ENCODE measurements at regions not wholly inside any gene's neighbourhood (a gene's known extent, or its start where the extent isn't known, plus 50 kb on each side); places are given as distances from the start of the nearest gene placed in this dataset.

GRCh38 chrX:13253223-13253622, 66.6 kb downstream of the ATXN3L start:
- TF ChIP-seq ELF1 (IDR thresholded peaks at IDR 0.05; ENCODE audit: borderline replicate concordance, low read depth), result no peak
- TF ChIP-seq EZH2phosphoT487 (IDR thresholded peaks at IDR 0.05; ENCODE audit: borderline replicate concordance), result no peak
- no peak for TF ChIP-seq SP1 (IDR thresholded peaks at IDR 0.05; ENCODE audit: low read depth)
- no peak for TF ChIP-seq CTCF (IDR thresholded peaks at IDR 0.05 in 2 of 3, conservative IDR thresholded peaks at IDR 0.05 in 1 of 3; ENCODE audit: borderline replicate concordance in 1 of 3, insufficient read depth in 1 of 3, low read depth in 2 of 3, low read length in 2 of 3)
- no peak for TF ChIP-seq JUND (IDR thresholded peaks at IDR 0.05)
- POLR2A ChIA-PET, result no interaction called here
- no peak overlapping the region for H3K27ac ChIP-seq (ENCODE audit: low read depth, low read length)
- BruUV-seq (replicated peaks), result no TSS peak
- RAD21 ChIA-PET (ENCODE audit: low non-redundant PET in 1 of 2, low total read pairs in 2 of 2, uncharacterized antibody in 2 of 2, unreplicated experiment in 2 of 2), result no interaction called here
- H3K9ac ChIP-seq (ENCODE audit: low read length), result no peak overlapping the region
- ATAC-seq (no peak), DNase-seq (ENCODE audit: low read depth, low spot score) (no peak)
- intact Hi-C loops (cut with micrococcal nuclease), result no loop called here
- no peak overlapping the region for H3K4me2 ChIP-seq (ENCODE audit: low read length)
- no peak overlapping the region for H2AFZ ChIP-seq (ENCODE audit: low read depth, low read length, poor library complexity, severe bottlenecking)
- H3K9me3 ChIP-seq (ENCODE audit: control insufficient read depth in 1 of 2, insufficient read depth in 1 of 2, low read depth in 1 of 2, low read length in 2 of 2), result no peaks in the 10 kb centered on the region
- H3K4me1 ChIP-seq (ENCODE audit: control insufficient read depth in 1 of 2, insufficient read depth in 2 of 2, low read length in 2 of 2), result peaks cover 0 to 7% of the 10 kb centered on the region in 2 experiments; a peak in 2 of 4 replicates
- H3K27me3 ChIP-seq (ENCODE audit: insufficient read depth, low read length), result no peaks in the 10 kb centered on the region
- no peaks in the 10 kb centered on the region for H3K36me3 ChIP-seq (ENCODE audit: control insufficient read depth in 1 of 2, insufficient read depth in 2 of 2, low read length in 2 of 2)
- no peaks in the 10 kb centered on the region for H3K79me2 ChIP-seq (ENCODE audit: insufficient read depth, low read length)
- H4K20me1 ChIP-seq (ENCODE audit: insufficient read depth), result no peaks in the 10 kb centered on the region
- CTCF ChIA-PET, result no interaction called here
- no peak overlapping the region for H3K4me3 ChIP-seq (replicated peaks in 1 of 2; ENCODE audit: low read depth in 1 of 2, low read length in 2 of 2)
- no peaks in the 10 kb centered on the region for H3K9me2 ChIP-seq (ENCODE audit: insufficient read depth)

- no peaks in the 10 kb centered on the region for H3K9me3 ChIP-seq (ENCODE audit: control insufficient read depth in 1 of 2, insufficient read depth in 1 of 2, low read depth in 1 of 2, low read length in 2 of 2)
- H4K20me1 ChIP-seq (ENCODE audit: insufficient read depth), result no peaks in the 10 kb centered on the region
- no peak overlapping the region for H3K27ac ChIP-seq (ENCODE audit: low read depth, low read length)
- intact Hi-C loops (cut with micrococcal nuclease), result no loop called here
- H3K27me3 ChIP-seq (ENCODE audit: insufficient read depth, low read length), result no peaks in the 10 kb centered on the region
- H3K9ac ChIP-seq (ENCODE audit: low read length), result no peak overlapping the region
- H3K4me2 ChIP-seq (ENCODE audit: low read length), result no peak overlapping the region
- no peaks in the 10 kb centered on the region for H3K9me2 ChIP-seq (ENCODE audit: insufficient read depth)
- H2AFZ ChIP-seq (ENCODE audit: low read depth, low read length, poor library complexity, severe bottlenecking), result no peak overlapping the region
- H3K4me3 ChIP-seq (replicated peaks in 1 of 2; ENCODE audit: low read depth in 1 of 2, low read length in 2 of 2), result no peak overlapping the region
- ChIA-PET RAD21 (ENCODE audit: low non-redundant PET in 1 of 2, low total read pairs in 2 of 2, uncharacterized antibody in 2 of 2, unreplicated experiment in 2 of 2) (no interaction called here), POLR2A (no interaction called here), CTCF (no interaction called here)
- no peak for ATAC-seq
- no peaks in the 10 kb centered on the region for H3K79me2 ChIP-seq (ENCODE audit: insufficient read depth, low read length)
- no peaks in the 10 kb centered on the region for H3K36me3 ChIP-seq (ENCODE audit: control insufficient read depth in 1 of 2, insufficient read depth in 2 of 2, low read length in 2 of 2)
- DNase-seq (ENCODE audit: low read depth, low spot score), result no peak
- H3K4me1 ChIP-seq (ENCODE audit: control insufficient read depth in 1 of 2, insufficient read depth in 2 of 2, low read length in 2 of 2), result peaks cover 0 to 7% of the 10 kb centered on the region in 2 experiments; a peak in 2 of 4 replicates
- no TSS peak for BruUV-seq (replicated peaks)
- TF ChIP-seq SRF (IDR thresholded peaks at IDR 0.05; ENCODE audit: low read depth) (no peak), POLR2AphosphoS5 (IDR thresholded peaks at IDR 0.05; ENCODE audit: low read depth, low read length) (no peak), EZH2 (IDR thresholded peaks at IDR 0.05) (no peak), REST (IDR thresholded peaks at IDR 0.05; ENCODE audit: low read depth) (no peak), CBX3 (IDR thresholded peaks at IDR 0.05; ENCODE audit: low read depth) (no peak), ZFX (IDR thresholded peaks at IDR 0.05) (no peak), RAD21 (IDR thresholded peaks at IDR 0.05; ENCODE audit: low read depth) (no peak), ZBTB33 (IDR thresholded peaks at IDR 0.05; ENCODE audit: extremely low read depth, insufficient replicate concordance, low read length) (no peak), TCF7L2 (IDR thresholded peaks at IDR 0.05; ENCODE audit: borderline replicate concordance, extremely low read depth, insufficient read depth, insufficient read length) (no peak), CEBPB (IDR thresholded peaks at IDR 0.05; ENCODE audit: low read depth) (no peak)
Observed at GRCh38 chrX:13252726-13253125, 67.1 kb downstream of the ATXN3L start.

Measured in HCT116 (cell line).